ENCODE measurements at regions not wholly inside any gene's neighbourhood (a gene's known extent, or its start where the extent isn't known, plus 50 kb on each side); places are given as distances from the start of the nearest gene placed in this dataset.
"Not testable (repeated sequence)": the region's sequence is repeated elsewhere in the genome, so short reads cannot be mapped to it uniquely, and the experiment has no call there.

DNA sequence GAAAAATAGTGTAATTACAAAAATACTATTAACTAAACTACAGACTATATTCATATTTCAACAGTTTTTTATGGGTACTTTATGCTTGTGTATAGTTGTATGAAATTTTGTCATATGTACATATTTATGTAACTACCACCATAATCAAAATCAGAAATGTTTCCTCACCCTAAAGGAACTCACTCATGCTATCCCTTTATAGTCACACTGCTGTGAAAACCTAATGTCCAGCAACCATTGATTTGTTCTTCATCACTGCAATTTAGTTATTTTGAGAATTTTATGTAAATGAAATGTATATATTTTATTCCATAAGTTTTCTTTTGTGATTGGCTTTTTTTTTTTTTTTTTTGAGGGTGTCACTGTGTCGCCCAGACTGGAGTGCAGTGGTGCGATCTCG lies 278.9 kb upstream of the SLC16A7 start:
- no peaks in the 10 kb centered on the region; the same call in 1 of the 2 replicates for H3K27me3 ChIP-seq (ENCODE audit: insufficient read depth, low read length)
- no peaks in the 10 kb centered on the region for H3K9me3 ChIP-seq (ENCODE audit: control insufficient read depth, low read depth, low read length)
- Mint-ChIP-seq H3K27me3 (ENCODE audit: low read depth) (peaks cover 17% of the 10 kb centered on the region), H3K9me3 (peaks cover 6% of the 10 kb centered on the region in 2 experiments; a peak in 4 of 5 replicates), H3K4me3 (no peak overlapping the region), H3K36me3 (ENCODE audit: insufficient read depth in 1 of 3, low read depth in 3 of 3) (peaks cover 14 to 34% (median 18%) of the 10 kb centered on the region in 3 experiments), H3K27ac (no peak overlapping the region), H3K4me1 (peaks cover 11 to 27% of the 10 kb centered on the region in 2 experiments; a peak in 2 of 4 replicates)
- H3K23me2 ChIP-seq (ENCODE audit: insufficient read length, low read depth, low read length, poor library complexity, severe bottlenecking) = no peaks in the 10 kb centered on the region
- no peak overlapping the region for H3K4ac ChIP-seq (ENCODE audit: low read depth, low read length)
- no peak overlapping the region for H2BK120ac ChIP-seq (ENCODE audit: low read depth, low read length, poor library complexity, severe bottlenecking)
- no peak overlapping the region for H2BK5ac ChIP-seq (ENCODE audit: insufficient read length, low read length)
- no peak overlapping the region for H4K8ac ChIP-seq (replicated peaks; ENCODE audit: insufficient read length, low read depth, low read length)
- no peak overlapping the region for H2BK12ac ChIP-seq (ENCODE audit: insufficient read length, low read depth, low read length)
- H2BK20ac ChIP-seq (ENCODE audit: low read depth, low read length, poor library complexity, severe bottlenecking) = no peak overlapping the region
- DNase-seq = no peak
- no peak overlapping the region for H3T11ph ChIP-seq (ENCODE audit: low read length)
- no peaks in the 10 kb centered on the region for H3K79me2 ChIP-seq (ENCODE audit: insufficient read depth, low read length)
- no peaks in the 10 kb centered on the region for H3K4me1 ChIP-seq (ENCODE audit: insufficient read depth, low read length)
- H2BK15ac ChIP-seq (ENCODE audit: low read depth, low read length) = no peak overlapping the region
- H3K4me2 ChIP-seq (ENCODE audit: insufficient read depth, insufficient read length, low read length) = no peak overlapping the region
- H3K9ac ChIP-seq (ENCODE audit: extremely low read depth, insufficient read length, low read length) = no peak overlapping the region
- H3K27ac ChIP-seq (ENCODE audit: insufficient read length, low read depth, low read length) = no peak overlapping the region
- no peak overlapping the region for H3K56ac ChIP-seq (ENCODE audit: insufficient read length, low read depth, low read length)
- no peak overlapping the region for H3K18ac ChIP-seq (ENCODE audit: insufficient read length, low read depth, low read length)
- H4K20me1 ChIP-seq (ENCODE audit: control insufficient read depth, insufficient read depth, insufficient read length) = no peaks in the 10 kb centered on the region
- no peak overlapping the region for H2AFZ ChIP-seq (ENCODE audit: low read length)
- no peak overlapping the region for H4K91ac ChIP-seq (ENCODE audit: insufficient read length, low read depth, low read length)
- H3K23ac ChIP-seq (ENCODE audit: insufficient read length, low read depth, low read length) = no peak overlapping the region
- H3K79me1 ChIP-seq (ENCODE audit: insufficient read depth, low read depth, low read length, poor library complexity, severe bottlenecking) = no peaks in the 10 kb centered on the region
- no peak overlapping the region for H3K14ac ChIP-seq (ENCODE audit: insufficient read depth, low read length)
- no peak overlapping the region for H2AK5ac ChIP-seq (ENCODE audit: insufficient read length, low read length)
- TF ChIP-seq, protein P1, sequence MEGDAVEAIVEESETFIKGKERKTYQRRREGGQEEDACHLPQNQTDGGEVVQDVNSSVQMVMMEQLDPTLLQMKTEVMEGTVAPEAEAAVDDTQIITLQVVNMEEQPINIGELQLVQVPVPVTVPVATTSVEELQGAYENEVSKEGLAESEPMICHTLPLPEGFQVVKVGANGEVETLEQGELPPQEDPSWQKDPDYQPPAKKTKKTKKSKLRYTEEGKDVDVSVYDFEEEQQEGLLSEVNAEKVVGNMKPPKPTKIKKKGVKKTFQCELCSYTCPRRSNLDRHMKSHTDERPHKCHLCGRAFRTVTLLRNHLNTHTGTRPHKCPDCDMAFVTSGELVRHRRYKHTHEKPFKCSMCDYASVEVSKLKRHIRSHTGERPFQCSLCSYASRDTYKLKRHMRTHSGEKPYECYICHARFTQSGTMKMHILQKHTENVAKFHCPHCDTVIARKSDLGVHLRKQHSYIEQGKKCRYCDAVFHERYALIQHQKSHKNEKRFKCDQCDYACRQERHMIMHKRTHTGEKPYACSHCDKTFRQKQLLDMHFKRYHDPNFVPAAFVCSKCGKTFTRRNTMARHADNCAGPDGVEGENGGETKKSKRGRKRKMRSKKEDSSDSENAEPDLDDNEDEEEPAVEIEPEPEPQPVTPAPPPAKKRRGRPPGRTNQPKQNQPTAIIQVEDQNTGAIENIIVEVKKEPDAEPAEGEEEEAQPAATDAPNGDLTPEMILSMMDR (conservative IDR thresholded peaks at IDR 0.05) = no peak
- WGBS (ENCODE audit: extremely low coverage, insufficient read length, low lambda C conversion rate) = no CpG with 5 or more reads among the region's 3 CpGs
- no peak overlapping the region for H4K5ac ChIP-seq (ENCODE audit: insufficient read length, low read depth, low read length)

DNA sequence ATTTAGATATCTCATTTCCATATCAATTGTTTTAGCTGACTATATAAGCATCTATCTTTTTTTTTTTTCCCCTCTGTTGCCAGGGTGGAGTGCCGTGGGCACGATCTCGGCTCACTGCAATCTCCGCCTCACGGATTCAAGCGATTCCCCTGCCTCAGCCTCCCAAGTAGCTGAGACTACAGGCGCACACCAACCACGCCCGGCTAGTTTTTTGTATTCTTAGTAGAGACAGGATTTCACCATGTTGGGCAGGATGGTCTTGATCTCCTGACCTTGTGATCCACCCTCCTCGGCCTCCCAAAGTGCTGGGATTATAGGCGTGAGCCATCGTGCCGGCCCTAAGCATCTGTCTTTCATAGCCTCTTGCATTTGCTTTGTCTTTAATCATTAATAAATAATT lies 279.5 kb upstream of the SLC16A7 start:
- H2BK15ac ChIP-seq (ENCODE audit: low read depth, low read length); H3K79me1 ChIP-seq (ENCODE audit: insufficient read depth, low read depth, low read length, poor library complexity, severe bottlenecking); H3K9me3 ChIP-seq (ENCODE audit: control insufficient read depth, low read depth, low read length); H4K20me1 ChIP-seq (ENCODE audit: control insufficient read depth, insufficient read depth, insufficient read length); H4K91ac ChIP-seq (ENCODE audit: insufficient read length, low read depth, low read length); H2BK20ac ChIP-seq (ENCODE audit: low read depth, low read length, poor library complexity, severe bottlenecking); H3T11ph ChIP-seq (ENCODE audit: low read length); H3K23me2 ChIP-seq (ENCODE audit: insufficient read length, low read depth, low read length, poor library complexity, severe bottlenecking); H2BK12ac ChIP-seq (ENCODE audit: insufficient read length, low read depth, low read length); H3K14ac ChIP-seq (ENCODE audit: insufficient read depth, low read length); H3K27ac ChIP-seq (ENCODE audit: insufficient read length, low read depth, low read length); H3K4ac ChIP-seq (ENCODE audit: low read depth, low read length); H3K4me1 ChIP-seq (ENCODE audit: insufficient read depth, low read length); DNase-seq; H3K4me3 Mint-ChIP-seq; H2BK120ac ChIP-seq (ENCODE audit: low read depth, low read length, poor library complexity, severe bottlenecking); H2BK5ac ChIP-seq (ENCODE audit: insufficient read length, low read length); H3K18ac ChIP-seq (ENCODE audit: insufficient read length, low read depth, low read length); H3K27ac Mint-ChIP-seq; H3K56ac ChIP-seq (ENCODE audit: insufficient read length, low read depth, low read length); H2AK5ac ChIP-seq (ENCODE audit: insufficient read length, low read length); H4K5ac ChIP-seq (ENCODE audit: insufficient read length, low read depth, low read length); H3K27me3 ChIP-seq (ENCODE audit: insufficient read depth, low read length); H4K8ac ChIP-seq (replicated peaks; ENCODE audit: insufficient read length, low read depth, low read length); H3K9ac ChIP-seq (ENCODE audit: extremely low read depth, insufficient read length, low read length); H3K79me2 ChIP-seq (ENCODE audit: insufficient read depth, low read length); H3K4me2 ChIP-seq (ENCODE audit: insufficient read depth, insufficient read length, low read length); H2AFZ ChIP-seq (ENCODE audit: low read length); H3K23ac ChIP-seq (ENCODE audit: insufficient read length, low read depth, low read length): not testable (repeated sequence)
- Mint-ChIP-seq H3K36me3 (ENCODE audit: insufficient read depth in 1 of 3, low read depth in 3 of 3) (peaks cover 19 to 40% (median 20%) of the 10 kb centered on the region in 3 experiments), H3K27me3 (ENCODE audit: low read depth) (peaks cover 21% of the 10 kb centered on the region), H3K9me3 (peaks cover 10 to 12% of the 10 kb centered on the region in 2 experiments), H3K4me1 (peaks cover 10 to 22% of the 10 kb centered on the region in 2 experiments; a peak in 2 of 4 replicates)
- WGBS (ENCODE audit: extremely low coverage, insufficient read length, low lambda C conversion rate) = no CpG with 5 or more reads among the region's 13 CpGs
